ENCODE measurements at regions not wholly inside any gene's neighbourhood (a gene's known extent, or its start where the extent isn't known, plus 50 kb on each side); places are given as distances from the start of the nearest gene placed in this dataset.
A peak's percentile ranks its signal among the peaks of the same experiment; 100 is the strongest.
"Not testable (repeated sequence)": the region's sequence is repeated elsewhere in the genome, so short reads cannot be mapped to it uniquely, and the experiment has no call there.

DNA sequence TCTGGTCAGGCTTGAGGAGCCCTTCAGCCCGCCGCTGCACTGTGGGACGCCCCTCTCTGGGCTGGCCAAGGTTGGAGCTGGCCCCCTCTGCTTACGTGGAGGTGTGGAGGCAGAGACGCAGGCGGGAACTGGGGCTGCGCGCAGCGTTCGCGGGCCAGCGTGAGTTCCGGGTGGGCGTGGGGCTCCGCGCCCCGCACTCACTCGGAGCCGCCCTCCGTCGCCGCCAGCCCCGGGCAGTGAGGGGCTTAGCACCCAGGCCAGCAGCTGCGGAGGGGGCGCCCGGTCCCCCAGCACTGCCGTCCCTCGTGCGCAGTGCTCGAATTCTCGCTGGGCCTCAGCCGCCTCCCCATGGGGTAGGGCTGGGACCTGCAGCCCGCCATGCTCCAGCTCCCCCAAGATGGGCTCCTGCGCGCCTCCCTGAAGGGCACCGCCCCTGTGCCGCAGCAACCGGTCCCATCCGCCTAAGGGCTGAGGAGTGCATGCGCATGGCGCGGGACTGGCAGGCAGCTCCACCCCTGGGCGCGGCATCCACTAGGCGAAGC is 695.9 kb downstream of the EPHA7 start:
- no peak for DNase-seq (ENCODE audit: low read depth, low spot score)

DNA sequence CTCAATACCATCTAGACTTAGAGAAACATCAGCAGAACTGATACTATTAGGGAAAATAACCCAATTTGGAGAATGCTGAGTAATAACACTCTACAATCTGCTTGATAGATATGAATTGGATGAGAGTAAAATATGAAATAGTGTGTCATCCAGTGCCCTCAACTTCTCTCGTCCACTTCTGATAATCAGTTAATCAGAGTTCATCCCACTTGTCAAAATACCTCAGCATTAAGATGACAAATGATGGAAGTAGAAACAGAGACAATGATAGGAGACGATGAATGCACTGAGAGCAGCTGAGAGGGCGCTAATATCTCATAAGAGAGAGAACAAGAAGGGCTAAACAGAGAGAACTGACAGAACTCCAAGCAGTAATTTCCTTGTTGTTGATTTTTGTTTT is 699.6 kb downstream of the EPHA7 start:
- no peak for DNase-seq (ENCODE audit: low read depth, low spot score)

DNA sequence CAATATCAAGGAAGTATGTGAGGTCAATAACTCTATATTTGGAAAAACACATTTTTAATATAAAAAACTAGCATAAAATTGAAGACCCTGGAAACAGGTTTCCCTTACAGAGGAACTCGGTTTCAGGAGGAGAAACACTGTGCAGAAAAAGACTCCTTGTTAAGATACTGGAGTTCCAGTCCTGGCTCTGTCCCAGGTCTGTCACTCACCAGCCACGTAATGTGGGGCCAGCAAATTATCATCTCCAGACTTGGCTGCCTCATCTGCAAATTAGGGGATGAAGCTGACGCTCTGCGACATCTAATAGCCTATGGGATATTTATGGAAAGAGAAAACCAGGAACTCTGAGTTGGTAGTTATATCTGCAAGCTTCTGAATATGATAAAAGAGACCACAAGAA is 702.7 kb downstream of the EPHA7 start:
- DNase-seq (ENCODE audit: low read depth, low spot score) = no peak

DNA sequence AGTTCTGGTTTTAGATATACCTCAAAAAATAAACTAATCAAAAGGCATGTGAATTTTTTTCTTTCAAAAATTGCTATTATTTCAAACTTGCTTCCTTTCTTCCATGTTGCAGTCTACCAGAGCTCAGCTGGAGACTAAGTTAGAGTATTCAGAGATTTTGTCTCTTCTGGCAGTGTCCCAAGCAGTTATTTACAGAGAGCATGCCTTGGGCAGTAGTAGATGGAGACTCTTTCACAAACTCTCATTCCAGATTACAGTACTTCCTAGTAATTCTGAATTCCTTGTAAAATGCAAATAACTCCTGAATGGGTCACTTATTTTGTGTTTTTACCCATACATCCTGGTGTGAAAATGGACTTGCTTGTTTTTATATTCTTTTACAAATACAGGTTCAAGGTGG is 703.4 kb downstream of the EPHA7 start:
- peak; percentile 14 for DNase-seq (ENCODE audit: low read depth, low spot score)

DNA sequence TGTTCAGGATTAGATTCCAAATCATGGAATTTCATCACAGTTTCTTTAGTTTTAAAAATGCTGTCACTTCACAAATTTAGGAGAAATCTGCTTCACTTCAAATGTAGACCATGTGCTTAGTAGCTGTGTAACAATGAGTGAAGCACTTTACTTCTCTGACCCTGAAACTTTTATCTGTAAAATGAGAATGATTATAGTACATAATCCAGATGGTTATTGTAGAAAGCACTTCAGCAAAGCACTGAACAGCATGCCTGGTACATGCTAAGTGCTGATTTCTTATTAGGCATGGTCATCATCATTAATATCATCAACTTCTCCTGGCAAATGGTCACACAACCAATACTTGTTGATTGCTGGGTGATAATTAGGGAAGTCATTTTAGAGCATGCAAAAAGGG is 705.0 kb downstream of the EPHA7 start:
- DNase-seq (ENCODE audit: low read depth, low spot score) = no peak

DNA sequence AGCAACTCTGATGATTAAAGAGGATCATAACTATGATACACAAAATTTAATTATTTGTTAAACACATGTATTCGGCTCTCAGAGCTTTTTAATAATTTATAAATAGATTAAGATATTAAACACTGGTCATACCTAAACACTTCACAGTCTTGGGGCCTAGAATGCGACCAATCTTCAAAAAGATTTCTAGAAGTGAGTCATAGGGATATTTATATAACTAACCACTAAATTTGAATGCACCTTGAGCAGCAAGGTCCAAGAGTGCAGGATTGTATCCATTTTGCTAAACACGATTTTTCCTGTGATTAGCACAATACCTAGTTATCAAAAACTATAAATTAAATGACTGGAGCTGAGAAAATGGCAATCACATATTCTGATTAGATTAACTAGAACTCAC is 709.3 kb downstream of the EPHA7 start:
- no peak for DNase-seq (ENCODE audit: low read depth, low spot score)

DNA sequence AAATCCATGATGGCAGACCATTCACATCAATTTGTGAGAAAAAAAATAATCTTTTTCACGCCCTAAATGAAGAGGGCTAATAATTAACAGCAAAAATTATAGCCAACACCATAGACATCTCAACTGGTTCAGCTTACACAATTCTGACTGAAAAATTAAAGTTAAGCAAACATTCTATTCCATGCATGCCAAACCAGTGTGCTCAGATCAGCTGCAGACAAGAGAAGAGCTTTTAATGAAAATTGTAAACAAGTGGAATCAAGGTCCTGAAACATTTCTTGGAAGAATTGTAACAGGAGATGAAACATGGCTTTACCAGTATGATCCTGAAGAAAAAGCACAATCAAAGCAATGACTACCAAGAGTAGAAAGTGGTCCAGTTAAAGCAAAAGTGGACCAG is 710.4 kb downstream of the EPHA7 start:
- no peak for DNase-seq (ENCODE audit: low read depth, low spot score)

DNA sequence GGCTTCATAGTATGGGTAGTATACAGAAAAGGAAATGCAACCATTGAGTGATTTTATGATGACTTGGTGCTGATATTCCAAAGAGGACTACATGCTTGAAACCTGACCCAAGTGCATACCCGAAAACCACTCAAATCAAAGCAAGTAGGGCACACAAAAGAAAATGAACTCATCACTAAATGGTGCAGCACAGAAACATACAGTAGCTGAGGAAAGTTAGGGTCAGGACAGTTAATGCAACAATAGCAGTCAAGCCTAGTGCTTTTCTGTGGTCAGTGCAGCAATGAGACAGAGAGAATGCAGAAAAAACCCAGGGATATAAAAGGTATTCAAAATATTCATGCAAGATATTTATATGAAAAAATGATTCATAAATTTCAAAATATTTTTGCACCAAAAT is 711.1 kb downstream of the EPHA7 start:
- DNase-seq (ENCODE audit: low read depth, low spot score) = no peak

DNA sequence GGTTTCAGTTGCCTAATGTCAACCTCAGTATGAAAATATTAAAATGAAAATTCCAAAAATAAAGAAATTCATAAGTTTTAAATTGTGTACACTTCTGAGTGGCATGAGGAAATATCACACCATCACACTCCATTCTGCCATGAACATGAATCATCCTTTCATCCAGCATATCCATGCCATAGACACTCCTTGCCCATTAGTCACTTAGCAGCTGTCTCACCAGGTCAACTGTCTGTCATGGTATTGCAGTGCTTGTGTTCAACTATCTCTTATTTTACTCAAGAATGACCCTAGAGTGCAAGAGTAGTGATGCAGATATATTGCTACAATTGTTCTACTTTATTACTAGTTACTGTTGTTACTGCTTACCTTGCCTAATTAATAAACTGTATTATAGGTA is 712.4 kb downstream of the EPHA7 start:
- DNase-seq (ENCODE audit: low read depth, low spot score) = no peak

DNA sequence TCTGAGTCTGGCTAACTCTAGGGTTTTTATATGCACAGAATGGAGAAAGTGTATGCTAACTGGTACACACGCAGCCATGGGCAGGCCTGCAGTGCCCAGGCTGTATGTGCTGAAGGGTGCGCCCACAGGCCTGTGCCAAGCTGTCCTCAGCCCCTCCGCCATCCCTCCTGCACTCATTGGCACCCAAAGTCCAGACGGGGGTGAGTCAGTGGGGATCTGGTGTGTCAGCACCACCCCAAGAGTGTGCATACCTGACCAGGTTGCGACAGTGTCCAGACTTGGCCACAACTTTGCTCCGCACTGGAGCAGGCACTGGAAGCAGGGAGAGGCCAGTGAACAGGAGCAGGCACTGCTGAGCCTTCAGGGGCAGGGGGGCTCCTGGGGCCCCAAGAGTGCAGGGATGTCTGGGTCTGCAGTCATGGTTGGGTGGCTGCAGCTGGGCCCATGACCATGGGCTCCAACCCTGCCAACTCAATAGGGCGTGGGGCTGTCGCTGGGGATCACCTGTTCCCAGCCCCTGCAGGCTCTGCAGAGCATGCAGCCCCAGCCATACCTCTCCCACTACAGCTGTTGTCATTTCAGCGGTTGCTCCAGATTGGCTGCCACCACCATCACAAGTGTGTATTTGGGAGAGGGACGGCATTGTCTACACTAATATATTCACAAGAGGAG is 717.8 kb downstream of the EPHA7 start:
- DNase-seq (ENCODE audit: low read depth, low spot score) = no peak

DNA sequence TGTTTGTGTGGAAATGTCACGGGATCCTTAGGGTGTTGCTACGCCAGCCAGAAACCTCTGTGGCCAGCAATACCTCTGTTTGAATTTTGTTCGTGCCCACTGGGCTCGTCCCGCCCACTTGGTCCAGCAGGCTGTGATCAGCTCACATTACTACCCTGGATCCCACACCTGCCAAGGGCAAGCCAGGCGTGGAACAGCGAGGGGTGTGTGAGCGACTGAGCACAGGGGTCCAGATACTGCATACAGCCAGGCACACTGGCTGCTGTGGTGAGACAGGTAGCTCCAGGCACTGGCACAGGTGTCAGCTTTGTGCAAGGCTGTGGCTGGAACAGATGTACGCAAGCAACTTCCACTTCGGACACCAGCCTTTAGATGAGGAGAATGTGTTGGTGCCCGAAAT is 718.9 kb downstream of the EPHA7 start:
- DNase-seq (ENCODE audit: low read depth, low spot score) = no peak

DNA sequence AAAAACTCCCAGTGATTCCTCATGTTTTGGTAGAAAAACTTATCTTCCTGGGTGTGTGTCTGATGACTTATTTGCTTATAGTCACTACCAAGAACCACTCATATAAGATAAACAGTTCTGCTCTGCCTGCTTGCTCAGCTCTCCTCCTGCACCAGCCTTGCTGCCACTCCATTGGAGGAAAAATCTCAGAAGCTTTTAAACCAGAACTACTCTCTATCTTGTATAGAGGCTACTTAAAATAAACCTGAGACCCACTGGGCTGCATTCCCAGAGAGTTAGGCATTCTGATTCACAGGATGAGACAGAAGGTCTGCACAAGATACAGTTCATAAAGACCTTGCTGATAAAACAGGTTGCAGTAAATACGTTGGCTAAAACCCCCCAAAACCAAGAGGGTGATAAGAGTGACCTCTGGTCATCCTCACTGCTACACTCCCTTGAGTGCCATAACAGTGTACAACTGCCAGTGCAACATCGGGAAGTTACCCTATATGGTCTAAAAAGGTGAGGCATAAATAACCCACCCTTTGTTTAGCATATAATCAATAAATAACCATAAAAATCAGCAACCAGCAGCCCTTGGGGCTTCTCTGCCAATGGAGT is 728.3 kb downstream of the EPHA7 start:
- DNase-seq (ENCODE audit: low read depth, low spot score) = peak; percentile 4

DNA sequence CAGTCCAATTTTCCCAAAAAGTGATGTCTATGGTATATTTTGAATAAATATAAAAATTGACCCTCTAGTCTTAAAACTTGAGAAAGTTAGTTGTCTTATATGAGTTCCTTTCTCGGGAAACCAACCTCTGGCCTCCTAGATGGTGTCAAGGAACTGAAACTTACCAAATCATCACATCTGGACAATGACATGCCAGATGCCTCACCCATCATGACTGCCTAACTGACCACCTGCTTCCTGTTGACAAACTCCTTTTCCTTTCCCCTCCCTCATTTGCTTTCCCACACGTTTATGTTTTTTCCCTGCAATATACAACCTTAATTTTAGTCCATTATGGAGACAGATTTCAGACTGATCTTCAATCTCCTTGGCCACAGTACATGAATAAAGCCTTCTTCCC is 731.0 kb downstream of the EPHA7 start:
- DNase-seq (ENCODE audit: low read depth, low spot score) = no peak

DNA sequence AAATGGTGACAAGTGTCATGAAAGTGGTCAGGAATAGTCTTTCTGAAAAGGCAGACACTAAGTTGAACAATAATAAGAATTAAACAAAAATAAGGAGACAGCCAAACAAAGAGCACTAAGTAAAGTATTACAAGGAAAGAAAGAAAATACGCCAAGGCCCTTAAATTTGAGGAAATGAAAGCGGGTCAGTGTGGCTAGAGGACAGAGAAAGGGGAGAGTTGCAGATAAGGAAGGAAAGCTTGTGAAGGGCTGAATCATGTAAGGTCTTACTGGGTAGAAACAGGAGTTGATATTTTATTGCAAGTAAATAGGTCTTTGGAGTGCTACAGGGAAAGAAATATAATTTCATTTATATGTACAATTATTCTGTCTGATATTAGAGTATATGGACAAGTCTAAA is 732.1 kb downstream of the EPHA7 start:
- no peak for DNase-seq (ENCODE audit: low read depth, low spot score)

DNA sequence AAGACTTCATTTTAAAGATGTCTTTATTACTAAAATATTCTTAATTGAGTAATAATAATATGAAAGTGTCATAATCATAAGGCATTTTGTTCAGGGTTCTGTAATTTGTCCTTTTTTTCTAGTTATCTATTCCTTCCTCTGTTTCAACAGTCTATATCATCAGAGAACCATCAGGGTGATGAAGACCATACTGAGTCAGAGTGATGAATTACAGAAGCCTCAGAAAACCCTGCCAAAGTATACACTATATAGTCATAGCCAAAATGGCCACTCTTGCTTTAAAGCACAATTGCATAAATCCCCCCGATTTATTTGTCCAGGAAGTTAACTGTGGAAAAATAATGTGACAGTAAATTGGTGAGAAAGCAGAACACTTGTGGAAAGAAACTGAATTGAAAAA is 735.0 kb downstream of the EPHA7 start:
- no peak for DNase-seq (ENCODE audit: low read depth, low spot score)

DNA sequence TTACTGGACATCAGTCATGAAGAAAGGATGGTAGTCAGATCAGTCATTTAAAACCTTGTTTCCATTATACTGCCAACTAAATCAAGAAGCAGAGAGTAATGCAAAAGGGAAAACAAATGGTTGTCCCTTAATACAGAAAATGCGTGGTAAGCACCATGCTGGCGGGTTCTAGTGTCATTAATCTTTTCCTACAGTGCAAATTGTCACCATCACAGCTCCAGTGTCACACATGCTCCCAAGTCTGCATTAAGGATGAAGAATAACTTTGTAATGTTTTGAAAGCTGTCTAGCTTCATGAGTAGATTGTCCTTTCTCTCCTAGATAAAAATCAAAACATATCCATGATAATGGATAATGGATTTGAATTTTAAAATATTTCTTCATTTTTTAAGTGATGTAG is 735.6 kb downstream of the EPHA7 start:
- no peak for DNase-seq (ENCODE audit: low read depth, low spot score)

DNA sequence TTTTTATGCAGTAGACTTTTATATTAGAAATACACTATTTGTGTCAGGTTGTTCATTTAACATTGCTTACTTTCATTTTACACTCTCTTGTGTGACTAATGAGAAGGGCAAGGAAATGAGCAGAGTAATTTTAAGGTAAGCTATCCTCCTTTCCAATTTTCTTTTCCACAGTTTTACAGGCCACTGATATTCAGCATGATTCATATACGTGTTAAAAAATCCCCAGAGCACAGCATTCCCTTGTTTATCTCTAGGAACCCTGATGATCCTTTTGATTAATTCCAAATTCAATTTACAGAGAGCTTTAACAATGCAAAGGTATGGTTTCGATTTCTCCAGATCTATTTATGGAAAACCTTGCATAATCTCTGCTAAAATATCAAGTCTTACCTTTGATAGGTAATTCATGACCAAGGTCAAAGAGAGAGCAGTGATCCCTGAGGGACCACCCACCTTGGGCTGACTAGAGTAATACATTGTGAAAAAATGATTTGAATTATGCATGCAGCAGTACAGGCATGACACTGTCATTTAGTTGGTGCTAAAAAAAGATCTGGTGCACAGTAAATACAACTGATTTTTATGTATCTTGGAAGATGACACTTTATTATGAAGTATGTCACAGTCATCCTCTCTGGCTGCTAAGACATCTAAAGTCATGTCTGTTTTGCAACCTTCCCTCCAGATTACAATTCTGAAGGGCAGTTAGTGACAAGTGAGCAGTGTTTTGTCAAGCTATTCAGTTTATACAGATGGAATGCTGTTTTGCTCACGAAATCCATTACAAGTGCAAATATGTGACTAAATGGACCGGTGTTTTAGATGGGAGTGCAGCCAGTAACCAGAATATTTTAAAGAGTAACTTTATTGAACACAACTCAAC is 736.6 kb downstream of the EPHA7 start:
- DNase-seq (ENCODE audit: low read depth, low spot score) = no peak

DNA sequence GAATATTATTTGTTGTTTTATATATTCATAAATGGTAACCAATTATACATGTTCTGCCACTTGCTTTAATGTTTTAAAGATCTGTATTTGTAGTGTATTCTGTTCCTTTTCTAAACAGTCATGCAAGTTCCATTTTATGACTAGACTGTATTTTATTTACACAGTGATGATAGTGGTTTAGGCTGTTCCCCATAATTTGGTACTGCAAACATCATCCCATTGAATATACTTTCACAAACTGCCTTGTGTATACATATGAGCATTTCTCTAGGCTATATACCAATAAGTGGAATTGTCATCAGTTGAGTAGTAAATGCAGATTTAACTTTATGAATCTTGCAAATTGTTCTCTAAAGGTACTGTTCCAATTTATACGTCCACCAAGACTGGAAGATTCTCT is 738.0 kb downstream of the EPHA7 start:
- no peak for DNase-seq (ENCODE audit: low read depth, low spot score)

DNA sequence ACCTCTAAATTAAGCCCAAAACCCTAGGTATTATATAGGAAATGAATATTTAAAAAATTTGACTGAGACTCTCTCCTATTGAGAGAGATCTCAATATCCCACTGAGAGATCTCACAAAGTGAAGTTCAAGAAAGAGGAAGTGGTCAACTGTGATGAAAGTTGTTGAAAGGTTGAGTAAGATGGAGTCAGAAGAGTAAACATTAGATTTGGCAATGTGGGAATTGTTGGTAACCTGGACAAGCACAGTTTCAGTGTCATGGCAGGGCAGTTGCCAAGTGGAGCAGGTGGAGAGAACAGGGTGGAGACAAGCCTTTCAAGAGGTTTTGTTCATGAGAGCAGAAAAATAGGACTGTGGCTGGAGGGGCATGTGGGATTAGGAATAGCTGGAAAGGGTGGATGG is 747.9 kb downstream of the EPHA7 start:
- not testable (repeated sequence) for DNase-seq (ENCODE audit: low read depth, low spot score)

DNA sequence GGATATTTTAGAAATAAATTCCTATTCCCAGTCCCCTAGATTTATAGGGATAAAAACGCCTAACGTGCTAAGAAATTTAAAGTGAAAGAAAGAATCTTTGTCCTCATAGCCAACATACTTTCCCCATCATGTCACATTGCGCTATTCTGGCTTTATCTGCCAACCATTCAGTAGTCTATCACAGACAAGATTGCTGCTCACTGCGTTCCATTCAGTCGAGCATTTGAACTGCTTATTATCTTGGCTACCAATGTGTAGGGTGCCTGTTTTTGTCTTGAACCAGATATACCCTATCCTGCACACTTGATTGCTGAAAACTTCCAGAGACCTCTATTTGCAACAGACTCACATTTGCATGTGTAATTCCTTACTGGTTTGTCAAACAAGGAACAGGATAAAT is 751.5 kb downstream of the EPHA7 start:
- peak; percentile 49 for DNase-seq (ENCODE audit: low read depth, low spot score)

DNA sequence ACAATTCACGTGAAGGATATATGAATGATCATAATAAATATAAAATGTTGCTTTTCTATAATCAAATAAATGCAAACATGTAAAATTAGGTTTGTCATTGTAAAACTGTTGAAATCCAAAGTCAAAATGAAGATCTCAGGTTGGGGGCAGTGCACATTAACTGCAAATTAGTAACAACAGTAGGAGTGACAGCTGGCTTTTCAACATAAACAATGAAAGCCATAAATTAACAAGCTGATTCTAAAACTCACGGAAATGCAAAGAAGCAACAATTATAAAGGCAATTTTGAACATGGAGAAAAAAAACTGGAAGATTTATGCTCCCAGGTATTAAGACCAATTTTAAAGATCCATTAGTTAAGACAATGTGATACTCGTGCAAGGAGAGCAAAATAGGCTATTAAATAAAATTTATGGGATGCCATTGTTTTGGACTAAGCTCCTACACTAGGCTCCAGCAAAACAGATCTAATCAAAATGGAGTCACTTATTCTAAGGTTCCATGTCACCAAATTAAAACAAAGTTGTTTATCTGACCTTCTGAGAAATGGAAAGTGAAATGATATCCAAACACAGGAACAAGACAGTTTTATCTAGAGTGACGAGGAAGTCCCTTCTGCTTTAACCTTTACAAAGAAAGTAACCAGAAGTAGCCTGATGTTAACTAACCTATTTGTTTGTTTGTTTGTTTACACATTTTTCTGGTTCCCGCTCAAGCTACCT is 770.8 kb downstream of the EPHA7 start:
- DNase-seq (ENCODE audit: low read depth, low spot score) = no peak

DNA sequence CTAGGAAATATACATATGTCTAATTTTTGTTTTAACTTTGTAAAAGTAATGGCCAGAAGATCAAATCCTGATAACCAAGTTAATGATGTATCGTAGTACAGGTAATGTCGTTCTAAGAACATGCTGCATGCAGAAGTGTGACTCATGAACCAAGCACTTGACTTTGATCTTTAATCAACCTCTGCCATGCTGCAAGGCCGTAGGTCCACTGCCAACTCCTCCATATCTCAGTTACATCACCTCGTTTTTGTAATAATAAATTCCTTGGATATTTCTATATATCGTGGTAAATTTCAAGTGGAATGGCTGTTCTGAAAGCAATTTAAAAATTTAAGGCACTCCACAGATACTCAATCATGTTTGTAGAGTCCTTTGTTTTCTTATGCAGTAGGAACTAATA is 771.7 kb downstream of the EPHA7 start:
- DNase-seq (ENCODE audit: low read depth, low spot score) = peak; percentile 28
